ENCODE measurements at regions not wholly inside any gene's neighbourhood (a gene's known extent, or its start where the extent isn't known, plus 50 kb on each side); places are given as distances from the start of the nearest gene placed in this dataset.

- TF ChIP-seq, protein P1, sequence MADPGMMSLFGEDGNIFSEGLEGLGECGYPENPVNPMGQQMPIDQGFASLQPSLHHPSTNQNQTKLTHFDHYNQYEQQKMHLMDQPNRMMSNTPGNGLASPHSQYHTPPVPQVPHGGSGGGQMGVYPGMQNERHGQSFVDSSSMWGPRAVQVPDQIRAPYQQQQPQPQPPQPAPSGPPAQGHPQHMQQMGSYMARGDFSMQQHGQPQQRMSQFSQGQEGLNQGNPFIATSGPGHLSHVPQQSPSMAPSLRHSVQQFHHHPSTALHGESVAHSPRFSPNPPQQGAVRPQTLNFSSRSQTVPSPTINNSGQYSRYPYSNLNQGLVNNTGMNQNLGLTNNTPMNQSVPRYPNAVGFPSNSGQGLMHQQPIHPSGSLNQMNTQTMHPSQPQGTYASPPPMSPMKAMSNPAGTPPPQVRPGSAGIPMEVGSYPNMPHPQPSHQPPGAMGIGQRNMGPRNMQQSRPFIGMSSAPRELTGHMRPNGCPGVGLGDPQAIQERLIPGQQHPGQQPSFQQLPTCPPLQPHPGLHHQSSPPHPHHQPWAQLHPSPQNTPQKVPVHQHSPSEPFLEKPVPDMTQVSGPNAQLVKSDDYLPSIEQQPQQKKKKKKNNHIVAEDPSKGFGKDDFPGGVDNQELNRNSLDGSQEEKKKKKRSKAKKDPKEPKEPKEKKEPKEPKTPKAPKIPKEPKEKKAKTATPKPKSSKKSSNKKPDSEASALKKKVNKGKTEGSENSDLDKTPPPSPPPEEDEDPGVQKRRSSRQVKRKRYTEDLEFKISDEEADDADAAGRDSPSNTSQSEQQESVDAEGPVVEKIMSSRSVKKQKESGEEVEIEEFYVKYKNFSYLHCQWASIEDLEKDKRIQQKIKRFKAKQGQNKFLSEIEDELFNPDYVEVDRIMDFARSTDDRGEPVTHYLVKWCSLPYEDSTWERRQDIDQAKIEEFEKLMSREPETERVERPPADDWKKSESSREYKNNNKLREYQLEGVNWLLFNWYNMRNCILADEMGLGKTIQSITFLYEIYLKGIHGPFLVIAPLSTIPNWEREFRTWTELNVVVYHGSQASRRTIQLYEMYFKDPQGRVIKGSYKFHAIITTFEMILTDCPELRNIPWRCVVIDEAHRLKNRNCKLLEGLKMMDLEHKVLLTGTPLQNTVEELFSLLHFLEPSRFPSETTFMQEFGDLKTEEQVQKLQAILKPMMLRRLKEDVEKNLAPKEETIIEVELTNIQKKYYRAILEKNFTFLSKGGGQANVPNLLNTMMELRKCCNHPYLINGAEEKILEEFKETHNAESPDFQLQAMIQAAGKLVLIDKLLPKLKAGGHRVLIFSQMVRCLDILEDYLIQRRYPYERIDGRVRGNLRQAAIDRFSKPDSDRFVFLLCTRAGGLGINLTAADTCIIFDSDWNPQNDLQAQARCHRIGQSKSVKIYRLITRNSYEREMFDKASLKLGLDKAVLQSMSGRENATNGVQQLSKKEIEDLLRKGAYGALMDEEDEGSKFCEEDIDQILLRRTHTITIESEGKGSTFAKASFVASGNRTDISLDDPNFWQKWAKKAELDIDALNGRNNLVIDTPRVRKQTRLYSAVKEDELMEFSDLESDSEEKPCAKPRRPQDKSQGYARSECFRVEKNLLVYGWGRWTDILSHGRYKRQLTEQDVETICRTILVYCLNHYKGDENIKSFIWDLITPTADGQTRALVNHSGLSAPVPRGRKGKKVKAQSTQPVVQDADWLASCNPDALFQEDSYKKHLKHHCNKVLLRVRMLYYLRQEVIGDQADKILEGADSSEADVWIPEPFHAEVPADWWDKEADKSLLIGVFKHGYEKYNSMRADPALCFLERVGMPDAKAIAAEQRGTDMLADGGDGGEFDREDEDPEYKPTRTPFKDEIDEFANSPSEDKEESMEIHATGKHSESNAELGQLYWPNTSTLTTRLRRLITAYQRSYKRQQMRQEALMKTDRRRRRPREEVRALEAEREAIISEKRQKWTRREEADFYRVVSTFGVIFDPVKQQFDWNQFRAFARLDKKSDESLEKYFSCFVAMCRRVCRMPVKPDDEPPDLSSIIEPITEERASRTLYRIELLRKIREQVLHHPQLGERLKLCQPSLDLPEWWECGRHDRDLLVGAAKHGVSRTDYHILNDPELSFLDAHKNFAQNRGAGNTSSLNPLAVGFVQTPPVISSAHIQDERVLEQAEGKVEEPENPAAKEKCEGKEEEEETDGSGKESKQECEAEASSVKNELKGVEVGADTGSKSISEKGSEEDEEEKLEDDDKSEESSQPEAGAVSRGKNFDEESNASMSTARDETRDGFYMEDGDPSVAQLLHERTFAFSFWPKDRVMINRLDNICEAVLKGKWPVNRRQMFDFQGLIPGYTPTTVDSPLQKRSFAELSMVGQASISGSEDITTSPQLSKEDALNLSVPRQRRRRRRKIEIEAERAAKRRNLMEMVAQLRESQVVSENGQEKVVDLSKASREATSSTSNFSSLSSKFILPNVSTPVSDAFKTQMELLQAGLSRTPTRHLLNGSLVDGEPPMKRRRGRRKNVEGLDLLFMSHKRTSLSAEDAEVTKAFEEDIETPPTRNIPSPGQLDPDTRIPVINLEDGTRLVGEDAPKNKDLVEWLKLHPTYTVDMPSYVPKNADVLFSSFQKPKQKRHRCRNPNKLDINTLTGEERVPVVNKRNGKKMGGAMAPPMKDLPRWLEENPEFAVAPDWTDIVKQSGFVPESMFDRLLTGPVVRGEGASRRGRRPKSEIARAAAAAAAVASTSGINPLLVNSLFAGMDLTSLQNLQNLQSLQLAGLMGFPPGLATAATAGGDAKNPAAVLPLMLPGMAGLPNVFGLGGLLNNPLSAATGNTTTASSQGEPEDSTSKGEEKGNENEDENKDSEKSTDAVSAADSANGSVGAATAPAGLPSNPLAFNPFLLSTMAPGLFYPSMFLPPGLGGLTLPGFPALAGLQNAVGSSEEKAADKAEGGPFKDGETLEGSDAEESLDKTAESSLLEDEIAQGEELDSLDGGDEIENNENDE (IDR thresholded peaks at IDR 0.05; ENCODE audit: insufficient replicate concordance, low read length), result no peak
- TF ChIP-seq KDM1A (IDR thresholded peaks at IDR 0.05; ENCODE audit: borderline replicate concordance, low read length), result no peak
- no peak for TF ChIP-seq SP4 (IDR thresholded peaks at IDR 0.05; ENCODE audit: low read length)
- TF ChIP-seq, protein P2, sequence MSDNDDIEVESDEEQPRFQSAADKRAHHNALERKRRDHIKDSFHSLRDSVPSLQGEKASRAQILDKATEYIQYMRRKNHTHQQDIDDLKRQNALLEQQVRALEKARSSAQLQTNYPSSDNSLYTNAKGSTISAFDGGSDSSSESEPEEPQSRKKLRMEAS (IDR thresholded peaks at IDR 0.05), result no peak
- no peak for TF ChIP-seq CBX5 (IDR thresholded peaks at IDR 0.05; ENCODE audit: low read depth, low read length)
- TF ChIP-seq RAD21 (IDR thresholded peaks at IDR 0.05 in 1 of 2, conservative IDR thresholded peaks at IDR 0.05 in 1 of 2; ENCODE audit: low read depth in 2 of 2, low read length in 2 of 2), result no peak
- no peak for TF ChIP-seq GTF2F1 (IDR thresholded peaks at IDR 0.05; ENCODE audit: borderline replicate concordance, low read depth, low read length)
- TF ChIP-seq CTBP2 (IDR thresholded peaks at IDR 0.05; ENCODE audit: borderline replicate concordance, insufficient read depth, insufficient read length, low read length), result no peak
- TF ChIP-seq TAF7 (optimal IDR thresholded peaks at IDR 0.05; ENCODE audit: borderline replicate concordance, low read depth, low read length), result no peak
- no peak for TF ChIP-seq CHD1 (IDR thresholded peaks at IDR 0.05; ENCODE audit: low read depth, low read length)
- no peak for TF ChIP-seq JUN (IDR thresholded peaks at IDR 0.05; ENCODE audit: low read depth, low read length)
- TF ChIP-seq ASH2L (IDR thresholded peaks at IDR 0.05; ENCODE audit: low read length), result no peak
Measured at GRCh38 chr13:106423530-106423929, 111.9 kb downstream of the EFNB2 start (continued).
